WERI-Rb-1 (cell line): ENCODE measurements at regions not wholly inside any gene's neighbourhood (a gene's known extent, or its start where the extent isn't known, plus 50 kb on each side); places are given as distances from the start of the nearest gene placed in this dataset.
"Not testable (repeated sequence)": the region's sequence is repeated elsewhere in the genome, so short reads cannot be mapped to it uniquely, and the experiment has no call there.

ENCODE experiments used
- DNase-seq: peaks from one replicate; pipeline ENCODE4 v3.0.0-alpha.2; 2020
- H3K27ac ChIP-seq: fragments of 250-450 bp; sonication (Bioruptor Pico); 2 replicates; pipeline ENCODE4 v1.5.1; 2020; ENCODE audit warnings: mild to moderate bottlenecking, moderate library complexity
- H3K27me3 ChIP-seq: fragments of 250-450 bp; sonication (Bioruptor Pico); 2 replicates; pipeline ENCODE4 v1.5.1; 2021; ENCODE audit warnings: mild to moderate bottlenecking, low read depth, moderate library complexity; ENCODE audit not compliant: insufficient read depth, severe bottlenecking
- H3K36me3 ChIP-seq: fragments of 250-450 bp; sonication (Bioruptor Pico); 2 replicates; pipeline ENCODE4 v1.5.1; 2020; ENCODE audit warnings: mild to moderate bottlenecking, moderate library complexity
- H3K4me3 ChIP-seq: 2 replicates; pipeline ENCODE4 v1.5.1; 2011; ENCODE audit warnings: low read depth, mild to moderate bottlenecking, control low read depth, low read length
- H3K9me3 ChIP-seq: fragments of 250-450 bp; sonication (Bioruptor Pico); 2 replicates; pipeline ENCODE4 v1.5.1; 2021; ENCODE audit warnings: mild to moderate bottlenecking, moderate library complexity; ENCODE audit not compliant: severe bottlenecking
- CTCF ChIP-seq: IDR thresholded peaks from 2 replicates; pipeline ENCODE4 v1.5.1; 2011; ENCODE audit warnings: low read depth, mild to moderate bottlenecking, control low read depth, inconsistent platforms, low read length

- Histone ChIP-seq H3K9me3 (no peaks in the 10 kb centered on the region), H3K36me3 (no peaks in the 10 kb centered on the region), H3K4me3 (no peak overlapping the region), H3K27ac (no peak overlapping the region), H3K27me3 (no peaks in the 10 kb centered on the region)
- TF ChIP-seq CTCF, result no peak
- DNase-seq, result no peak
These were observed 543.9 kb upstream of the SEMA6A start for GRCh38 chr5:117118499-117118898.

- H3K9me3 ChIP-seq, H3K4me3 ChIP-seq, H3K36me3 ChIP-seq, DNase-seq, H3K27me3 ChIP-seq, H3K27ac ChIP-seq: not testable (repeated sequence)
These were observed 542.7 kb upstream of the SEMA6A start for GRCh38 chr5:117117314-117117713.

GRCh38 chr5:117110548-117110947 is 535.9 kb upstream of the SEMA6A start:
- Histone ChIP-seq H3K4me3 (no peak overlapping the region), H3K27ac (no peak overlapping the region), H3K9me3 (no peaks in the 10 kb centered on the region), H3K36me3 (no peaks in the 10 kb centered on the region), H3K27me3 (no peaks in the 10 kb centered on the region)
- no peak for TF ChIP-seq CTCF
- DNase-seq, result no peak

- no peaks in the 10 kb centered on the region for H3K9me3 ChIP-seq
- no peak overlapping the region for H3K4me3 ChIP-seq
- H3K36me3 ChIP-seq, result no peaks in the 10 kb centered on the region
- no peak for TF ChIP-seq CTCF
- no peak overlapping the region for H3K27ac ChIP-seq
- no peak for DNase-seq
- H3K27me3 ChIP-seq, result no peaks in the 10 kb centered on the region
These were observed 533.2 kb upstream of the SEMA6A start for GRCh38 chr5:117107859-117108258.

GRCh38 chr5:117103703-117104102 is 529.1 kb upstream of the SEMA6A start:
- Histone ChIP-seq H3K27me3 (no peaks in the 10 kb centered on the region), H3K27ac (no peak overlapping the region), H3K4me3 (no peak overlapping the region), H3K9me3 (no peaks in the 10 kb centered on the region), H3K36me3 (no peaks in the 10 kb centered on the region)
- DNase-seq, result no peak
- no peak for TF ChIP-seq CTCF

- Histone ChIP-seq H3K4me3 (no peak overlapping the region), H3K27ac (no peak overlapping the region), H3K36me3 (no peaks in the 10 kb centered on the region), H3K27me3 (no peaks in the 10 kb centered on the region), H3K9me3 (no peaks in the 10 kb centered on the region)
- no peak for DNase-seq
- no peak for TF ChIP-seq CTCF
These were observed 528.0 kb upstream of the SEMA6A start for GRCh38 chr5:117102591-117102990.
